K562 (cell line): ENCODE measurements at regions not wholly inside any gene's neighbourhood (a gene's known extent, or its start where the extent isn't known, plus 50 kb on each side); places are given as distances from the start of the nearest gene placed in this dataset.

ENCODE experiments used
- ATAC-seq: fragments of 200-7000 bp; cut with Tn5 transposase; 3 replicates; pipeline ENCODE4 v1.9.1; 2020; ENCODE audit warnings: moderate library complexity
- BruUV-seq: library from RNA; stranded (reverse); fragments of 400-500 nt; replicated peaks from 2 replicates; lab custom pipeline; 2021; lab: Mats Ljungman, UMichigan
- CTCF ChIA-PET: fragments of 300-600 bp; formaldehyde crosslinking; extraction: SDS; loops from one replicate; lab custom pipeline; 2021; ENCODE audit warnings: low intra/inter-chr PET ratio; lab: Yijun Ruan, JAX
- POLR2A ChIA-PET: fragments of 300-600, 350-650 bp; sonication (Branson Sonifier 250); formaldehyde crosslinking; extraction: SDS; loops from one replicate; lab custom pipeline; 2021; ENCODE audit warnings: antibody characterized with exemption, inconsistent platforms; lab: Yijun Ruan, JAX
- DNase-seq, 4 experiments: peaks; one replicate each; pipeline versions ENCODE4 v3.0.0 to v3.0.0-alpha.2; 2011 to 2018; ENCODE audit warnings: low spot score in 3 of 4, mixed read lengths in 3 of 4; ENCODE audit errors: extremely low read depth in 1 of 4
- FAIRE-seq: peaks from 2 replicates; lab custom pipeline; 2011; peaks lifted over from hg19 to GRCh38; lab: Jason Lieb, UNC
- H2AFZ ChIP-seq: 2 replicates; pipeline ENCODE4 v1.6.0; 2011; ENCODE audit warnings: low read depth, low read length, control low read depth, inconsistent platforms
- H3K27ac ChIP-seq: fragments of 200-600 bp; 3 replicates; pipeline ENCODE4 v1.8.0; 2011; ENCODE audit warnings: low read depth, mild to moderate bottlenecking, control low read depth, inconsistent platforms, low read length, moderate library complexity, mixed read lengths; ENCODE audit errors: extremely low read depth
- H3K27me3 ChIP-seq, 2 experiments: fragments of 300-600 bp in 1 of 2; 2 replicates in 1 of 2; 3 replicates in 1 of 2; pipeline versions ENCODE4 v1.6.0 to v1.8.0; 2011; ENCODE audit warnings: inconsistent platforms in 2 of 2, low read length in 2 of 2, mild to moderate bottlenecking in 1 of 2, mixed read lengths in 1 of 2, moderate library complexity in 1 of 2; ENCODE audit not compliant: control insufficient read depth in 2 of 2, insufficient read depth in 2 of 2
- H3K36me3 ChIP-seq: fragments of 300-600 bp; 3 replicates; pipeline ENCODE4 v1.8.0; 2011; ENCODE audit warnings: mild to moderate bottlenecking, low read length, inconsistent platforms; ENCODE audit not compliant: control insufficient read depth, insufficient read depth
- H3K4me1 ChIP-seq, 2 experiments: fragments of 200-600 bp in 1 of 2; replicated peaks in 1 of 2; 2 replicates in 1 of 2; 3 replicates in 1 of 2; pipeline versions ENCODE4 v1.5.1 to v1.8.0; 2011; ENCODE audit warnings: inconsistent platforms in 2 of 2, low read length in 2 of 2, mild to moderate bottlenecking in 1 of 2, mixed read lengths in 1 of 2, moderate library complexity in 1 of 2; ENCODE audit not compliant: control insufficient read depth in 2 of 2, insufficient read depth in 2 of 2
- H3K4me2 ChIP-seq: 2 replicates; pipeline ENCODE4 v1.6.1; 2011; ENCODE audit warnings: low read length, control low read depth, inconsistent platforms, mixed read lengths; ENCODE audit not compliant: insufficient read depth
- H3K4me3 ChIP-seq: fragments of 200-600 bp; sonication (generic), shearing (Covaris generic); 2 replicates; pipeline ENCODE4 v1.5.1; 2016; ENCODE audit warnings: control low read depth, inconsistent platforms
- H3K79me2 ChIP-seq: fragments of 200-600 bp; 3 replicates; pipeline ENCODE4 v1.8.0; 2011; ENCODE audit warnings: low read length, inconsistent platforms; ENCODE audit not compliant: control insufficient read depth, insufficient read depth
- H3K9ac ChIP-seq, 2 experiments: 2 replicates each; pipeline versions ENCODE4 v1.6.0 to v1.6.1; 2011; ENCODE audit warnings: low read depth in 2 of 2, low read length in 2 of 2, control low read depth in 1 of 2, inconsistent platforms in 1 of 2, mild to moderate bottlenecking in 1 of 2, mixed read lengths in 1 of 2; ENCODE audit not compliant: insufficient read depth in 1 of 2
- H3K9me1 ChIP-seq: one replicate; pipeline ENCODE4 v1.6.0; 2011; ENCODE audit warnings: inconsistent platforms, mild to moderate bottlenecking, low read length, moderate library complexity; ENCODE audit not compliant: control insufficient read depth, insufficient read depth
- H3K9me3 ChIP-seq: replicated peaks from 2 replicates; pipeline ENCODE4 v1.5.1; 2011; ENCODE audit warnings: low read depth, low read length, inconsistent platforms; ENCODE audit not compliant: control insufficient read depth, insufficient read depth
- H4K20me1 ChIP-seq: replicated peaks from 2 replicates; pipeline ENCODE4 v1.6.1; 2011; ENCODE audit warnings: low read length, inconsistent platforms, mixed read lengths; ENCODE audit not compliant: control insufficient read depth, insufficient read depth
- ELF1 ChIP-seq: fragments of 200-800 bp; sonication (Bioruptor generic); IDR thresholded peaks from 2 replicates; pipeline ENCODE4 v1.6.1; 2016; ENCODE audit warnings: missing genetic modification characterization, missing compliant biosample characterization
- ETS2 ChIP-seq: IDR thresholded peaks from 2 replicates; pipeline ENCODE4 v1.6.1; 2016; ENCODE audit warnings: borderline replicate concordance, missing genetic modification characterization, mild to moderate bottlenecking, moderate library complexity, missing compliant biosample characterization; ENCODE audit not compliant: poor library complexity, severe bottlenecking
- ETV1 ChIP-seq: fragments of 450-650 bp; conservative IDR thresholded peaks from 2 replicates; pipeline ENCODE4 v1.6.1; 2016; ENCODE audit warnings: missing genetic modification characterization, control low read depth, low read depth, missing compliant biosample characterization
- FOXJ3 ChIP-seq: sonication (generic); formaldehyde crosslinking; IDR thresholded peaks from 2 replicates; pipeline ENCODE4 v1.4.0; 2020; ENCODE audit warnings: mild to moderate bottlenecking, missing genetic modification reagents
- FOXK2 ChIP-seq, 2 experiments: fragments of 450-650 bp; IDR thresholded peaks in 1 of 2; conservative IDR thresholded peaks in 1 of 2; 2 replicates each; pipeline ENCODE4 v1.6.1; 2016; ENCODE audit warnings: low read depth in 2 of 2, mild to moderate bottlenecking in 1 of 2
- HLTF ChIP-seq: fragments of 450-650 bp; IDR thresholded peaks from 2 replicates; pipeline ENCODE4 v1.6.1; 2016
- ILK ChIP-seq: fragments of 450-650 bp; IDR thresholded peaks from 2 replicates; pipeline ENCODE4 v1.6.1; 2016; ENCODE audit warnings: missing genetic modification characterization, low read depth, mild to moderate bottlenecking, missing compliant biosample characterization, moderate library complexity, borderline replicate concordance
- LCOR ChIP-seq: sonication (generic); formaldehyde crosslinking; IDR thresholded peaks from 2 replicates; pipeline ENCODE4 v1.8.0; 2022; ENCODE audit warnings: mild to moderate bottlenecking, missing genetic modification reagents
- NFXL1 ChIP-seq: fragments of 450-650 bp; formaldehyde crosslinking; IDR thresholded peaks from 2 replicates; pipeline ENCODE4 v1.4.0; 2021; ENCODE audit warnings: mild to moderate bottlenecking
- PRMT5 ChIP-seq: sonication (generic); formaldehyde crosslinking; IDR thresholded peaks from 2 replicates; pipeline ENCODE4 v1.5.0; 2020; ENCODE audit warnings: missing genetic modification reagents
- SMARCC2 ChIP-seq: fragments of 450-650 bp; IDR thresholded peaks from 2 replicates; pipeline ENCODE4 v1.6.1; 2017; ENCODE audit warnings: antibody characterized with exemption, moderate library complexity, mild to moderate bottlenecking, low read depth
- TCFL5 ChIP-seq: fragments of 250-450 bp; sonication (Bioruptor Pico); conservative IDR thresholded peaks from 2 replicates; pipeline ENCODE4 v1.6.1; 2021; ENCODE audit warnings: mild to moderate bottlenecking, moderate library complexity, matching md5 sums
- TRIM25 ChIP-seq: fragments of 450-650 bp; IDR thresholded peaks from 2 replicates; pipeline ENCODE4 v1.7.0; 2016; ENCODE audit warnings: borderline replicate concordance
- ZNF165 ChIP-seq: fragments of 250-450 bp; sonication (Bioruptor Pico); IDR thresholded peaks from 2 replicates; pipeline ENCODE4 v1.4.0; 2020; ENCODE audit warnings: borderline replicate concordance
- WGBS: fragments of 100-300 bp; shearing (Covaris generic); methylation state at CpG from one replicate; pipeline ENCODE4 v1.1.6; 2016; ENCODE audit warnings: low coverage, mixed read lengths; ENCODE audit not compliant: insufficient coverage; ENCODE audit errors: missing lambda C conversion rate; 5-methylcytosine and 5-hydroxymethylcytosine counted together
- in situ Hi-C: fragments of 300-500 bp; cut with MboI; formaldehyde crosslinking; loops from 4 replicates; pipeline ENCODE4 v1.15.0; 2018; ENCODE audit warnings: inconsistent platforms, mixed read lengths
- intact Hi-C: fragments of 100-400 bp; cut with micrococcal nuclease; formaldehyde crosslinking; loops from 2 replicates; pipeline ENCODE4 v1.14.2; 2022

- Histone ChIP-seq H3K4me3 (no peak overlapping the region), H2AFZ (no peak overlapping the region), H3K4me2 (no peak overlapping the region), H3K4me1 (no peaks in the 10 kb centered on the region), H3K9me1 (no peaks in the 10 kb centered on the region), H3K27me3 (no peaks in the 10 kb centered on the region), H3K9me3 (no peaks in the 10 kb centered on the region), H3K9ac (no peak overlapping the region), H3K79me2 (no peaks in the 10 kb centered on the region), H3K27ac (no peak overlapping the region), H3K36me3 (no peaks in the 10 kb centered on the region), H4K20me1 (no peaks in the 10 kb centered on the region)
- FAIRE-seq = no peak
- 0% methylated on average over 3 of the region's 4 CpGs for WGBS
- CTCF ChIA-PET = no interaction called here
- BruUV-seq = no TSS peak
- no peak for DNase-seq
- no peak for TF ChIP-seq PRMT5
- TF ChIP-seq LCOR (CRISPR knock-in tag) = no peak
- no peak for TF ChIP-seq ZNF165
- TF ChIP-seq FOXK2 (conservative IDR thresholded peaks at IDR 0.05 in 1 of 2, IDR thresholded peaks at IDR 0.05 in 1 of 2; ENCODE audit: low read depth in 2 of 2) = no peak
- no peak for TF ChIP-seq ELF1
- no peak for TF ChIP-seq ILK (tag)
- TF ChIP-seq HLTF = no peak
- no peak for TF ChIP-seq TRIM25
- TF ChIP-seq ETS2 (tag) = no peak
- no peak for TF ChIP-seq ETV1 (tag)
- TF ChIP-seq SMARCC2 = no peak
- TF ChIP-seq TCFL5 (CRISPR knock-in tag) = no peak
- TF ChIP-seq FOXJ3 (CRISPR knock-in tag) = no peak
- TF ChIP-seq NFXL1 (CRISPR knock-in tag) = no peak
- ATAC-seq = no peak
- POLR2A ChIA-PET = interaction anchor here (0.7 kb wide), 1 partner anchor 13 kb away, joined by 5 read pairs; no protein-coding TSS in a partner anchor
- in situ Hi-C loops (no loop called here), intact Hi-C loops (no loop called here)
These were observed 62.7 kb upstream of the PELI2 start for GRCh38 chr14:56055511-56055910.
